Vagina (tissue), 2 donors: ENCODE measurements at regions not wholly inside any gene's neighbourhood (a gene's known extent, or its start where the extent isn't known, plus 50 kb on each side); places are given as distances from the start of the nearest gene placed in this dataset.
"Not testable (repeated sequence)": the region's sequence is repeated elsewhere in the genome, so short reads cannot be mapped to it uniquely, and the experiment has no call there.

Source experiments
- CTCF ChIP-seq, 3 experiments: fragments of 450-650 bp in 2 of 3; fragments of 200-600 bp in 1 of 3; sonication (generic) in 1 of 3; IDR thresholded peaks; one replicate each; pipeline ENCODE4 v1.5.1; 2017 to 2019; ENCODE audit warnings: antibody characterized with exemption in 3 of 3, mild to moderate bottlenecking in 2 of 3, moderate library complexity in 2 of 3
- POLR2AphosphoS5 ChIP-seq, 2 donors: sonication (generic); formaldehyde crosslinking; IDR thresholded peaks; one replicate each; pipeline ENCODE4 v1.9.0; 2017; ENCODE audit warnings: antibody characterized with exemption in 2 of 2, mild to moderate bottlenecking in 2 of 2, low read depth in 1 of 2; ENCODE audit not compliant: insufficient read depth in 1 of 2

DNA sequence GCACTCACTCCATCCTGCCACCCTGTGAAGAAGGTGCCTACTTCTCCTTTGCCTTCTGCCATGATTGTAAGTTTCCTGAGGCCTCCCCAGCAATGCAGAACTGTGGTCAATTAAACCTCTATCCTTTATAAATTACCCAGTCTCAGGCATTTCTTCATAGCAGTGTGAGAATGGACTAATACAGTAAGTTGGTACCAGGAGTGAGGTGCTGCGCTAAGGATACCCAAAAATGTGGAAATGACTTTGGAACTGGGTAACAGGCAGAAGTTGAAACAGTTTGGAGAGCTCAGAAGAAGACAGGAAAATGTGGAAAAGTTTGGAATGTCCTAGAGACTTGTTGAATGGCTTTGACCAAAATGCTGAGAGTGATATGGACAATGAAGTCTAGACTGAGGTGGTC is 176.0 kb downstream of the FZD1 start:
- TF ChIP-seq CTCF (IDR thresholded peaks at IDR 0.05); POLR2AphosphoS5 (IDR thresholded peaks at IDR 0.05; ENCODE audit: insufficient read depth in 1 of 2, low read depth in 1 of 2): not testable (repeated sequence)
